HepG2 (cell line): ENCODE measurements at regions not wholly inside any gene's neighbourhood (a gene's known extent, or its start where the extent isn't known, plus 50 kb on each side); places are given as distances from the start of the nearest gene placed in this dataset.

ENCODE experiments used
- EZH2 ChIP-seq: conservative IDR thresholded peaks from 2 replicates; pipeline ENCODE4 v1.6.1; 2012; ENCODE audit warnings: mild to moderate bottlenecking, low read depth, low read length, moderate library complexity
- GABPA ChIP-seq, 2 experiments: IDR thresholded peaks; 2 replicates each; pipeline ENCODE4 v1.6.1; 2011 to 2016; ENCODE audit warnings: low read depth in 2 of 2, low read length in 1 of 2, missing biosample characterization in 1 of 2, missing genetic modification characterization in 1 of 2
- HDAC2 ChIP-seq: sonication (generic); formaldehyde crosslinking; IDR thresholded peaks from 2 replicates; pipeline ENCODE4 v1.4.0; 2020; ENCODE audit warnings: missing genetic modification reagents
- NR2F2 ChIP-seq: IDR thresholded peaks from 2 replicates; pipeline ENCODE4 v1.6.1; 2012; ENCODE audit warnings: low read depth, inconsistent platforms, borderline replicate concordance
- POLR2A ChIP-seq, 2 experiments: IDR thresholded peaks; 2 replicates each; pipeline ENCODE4 v1.6.1; 2011; ENCODE audit warnings: low read depth in 2 of 2, low read length in 2 of 2, mild to moderate bottlenecking in 1 of 2, moderate library complexity in 1 of 2; ENCODE audit not compliant: insufficient read depth in 1 of 2
- SP1 ChIP-seq, 2 experiments: fragments of 450-650 bp in 1 of 2; sonication (generic) in 1 of 2; formaldehyde crosslinking in 1 of 2; IDR thresholded peaks; 2 replicates each; pipeline versions ENCODE4 v1.4.0 to v1.6.1; 2016 to 2020; ENCODE audit warnings: missing genetic modification reagents in 1 of 2
- SYNCRIP ChIP-seq: fragments of 200-400 bp; formaldehyde crosslinking; IDR thresholded peaks from 2 replicates; pipeline ENCODE4 v1.6.1; 2018; ENCODE audit warnings: mild to moderate bottlenecking, low read depth, low read length; ENCODE audit not compliant: insufficient read depth
- ZNF263 ChIP-seq: sonication (generic); formaldehyde crosslinking; IDR thresholded peaks from 2 replicates; pipeline ENCODE4 v1.4.0; 2020; ENCODE audit warnings: missing genetic modification reagents
- ZNF615 ChIP-seq: sonication (generic); formaldehyde crosslinking; IDR thresholded peaks from 2 replicates; pipeline ENCODE4 v1.5.0; 2020; ENCODE audit warnings: mild to moderate bottlenecking, missing genetic modification reagents, borderline replicate concordance

GRCh38 chr10:60604342-60604741 lies 173.9 kb upstream of the CDK1 start:
- TF ChIP-seq SP1 (IDR thresholded peaks at IDR 0.05) (no peak), SP1 (CRISPR knock-in tag; IDR thresholded peaks at IDR 0.05) (no peak), POLR2A (IDR thresholded peaks at IDR 0.05; ENCODE audit: insufficient read depth in 1 of 2, low read depth in 2 of 2, low read length in 2 of 2) (no peak), HDAC2 (no peak), ZNF615 (CRISPR knock-in tag) (no peak), NR2F2 (no peak), ZNF263 (CRISPR knock-in tag) (no peak), GABPA (IDR thresholded peaks at IDR 0.05; ENCODE audit: low read depth, low read length) (no peak), GABPA (CRISPR knock-in tag; IDR thresholded peaks at IDR 0.05; ENCODE audit: low read depth) (no peak), SYNCRIP (no peak), EZH2 (no peak)
